Lower leg skin (tissue), 4 donors: ENCODE measurements at regions not wholly inside any gene's neighbourhood (a gene's known extent, or its start where the extent isn't known, plus 50 kb on each side); places are given as distances from the start of the nearest gene placed in this dataset.
A peak's percentile ranks its signal among the peaks of the same experiment; 100 is the strongest.
"Not testable (repeated sequence)": the region's sequence is repeated elsewhere in the genome, so short reads cannot be mapped to it uniquely, and the experiment has no call there.

Experiments used
- DNase-seq, 2 donors: peaks; one replicate each; pipeline ENCODE4 v3.0.0-alpha.2; 2019; ENCODE audit warnings: low spot score in 2 of 2
- H3K4me3 ChIP-seq: fragments of 200-600 bp; sonication (generic); 2 replicates; pipeline ENCODE4 v1.5.1; 2017; ENCODE audit warnings: mild to moderate bottlenecking, low read depth; ENCODE audit not compliant: poor library complexity, severe bottlenecking
- CTCF ChIP-seq, 3 donors: fragments of 450-650 bp; IDR thresholded peaks; one replicate each; pipeline ENCODE4 v1.5.1; 2016; ENCODE audit warnings: antibody characterized with exemption in 3 of 3, mild to moderate bottlenecking in 3 of 3, moderate library complexity in 2 of 3
- POLR2A ChIP-seq, 2 donors: fragments of 450-650 bp; IDR thresholded peaks; one replicate each; pipeline ENCODE4 v1.6.1; 2016 to 2017; ENCODE audit warnings: antibody characterized with exemption in 2 of 2, mild to moderate bottlenecking in 1 of 2, moderate library complexity in 1 of 2
- WGBS, 2 donors: methylation state at CpG; one replicate each; pipeline ENCODE4 v1.1.5; 2018; 5-methylcytosine and 5-hydroxymethylcytosine counted together
- intact Hi-C: fragments of 100-400 bp; cut with DNase I; formaldehyde crosslinking; loops from one replicate; pipeline ENCODE4 v1.15.0; 2023; ENCODE audit warnings: low total_unique reads

GRCh38 chr1:204782118-204782700 lies 88.5 kb upstream of the NFASC start:
- TF ChIP-seq POLR2A (IDR thresholded peaks at IDR 0.05) = no peak
- TF ChIP-seq CTCF (IDR thresholded peaks at IDR 0.05) = no peak
- 46 to 53% methylated on average over 4 of the region's 4 CpGs for WGBS, 2 donors
- intact Hi-C loops = no loop called here

GRCh38 chr1:204785023-204785422 lies 85.6 kb upstream of the NFASC start:
- H3K4me3 ChIP-seq, intact Hi-C loops, DNase-seq: not testable (repeated sequence)
- WGBS, 2 donors = 79 to 88% methylated on average over 4 of the region's 4 CpGs

More at GRCh38 chr1:204782118-204782700, 88.5 kb upstream of the NFASC start:
- no peak overlapping the region for H3K4me3 ChIP-seq
- DNase-seq = no peak

GRCh38 chr1:204788470-204788869 lies 82.2 kb upstream of the NFASC start:
- no peak for TF ChIP-seq POLR2A (IDR thresholded peaks at IDR 0.05)
- TF ChIP-seq CTCF (IDR thresholded peaks at IDR 0.05) = no peak
- no peak for DNase-seq
- intact Hi-C loops = no loop called here
- no peak overlapping the region for H3K4me3 ChIP-seq

GRCh38 chr1:204791453-204792353 lies 79.0 kb upstream of the NFASC start:
- no peak overlapping the region for H3K4me3 ChIP-seq
- TF ChIP-seq POLR2A (IDR thresholded peaks at IDR 0.05) = no peak
- TF ChIP-seq CTCF (IDR thresholded peaks at IDR 0.05) = no peak
- 24 to 31% methylated on average over 15 of the region's 15 CpGs for WGBS, 2 donors
- intact Hi-C loops = no loop called here
- DNase-seq = peak; percentile 34 to 90

GRCh38 chr1:204792354-204792692 lies 78.3 kb upstream of the NFASC start:
- no peak for TF ChIP-seq CTCF (IDR thresholded peaks at IDR 0.05)
- TF ChIP-seq POLR2A (IDR thresholded peaks at IDR 0.05) = no peak
- intact Hi-C loops = no loop called here
- H3K4me3 ChIP-seq = no peak overlapping the region
- WGBS, 2 donors = 58% methylated on average over 6 of the region's 6 CpGs
- DNase-seq = no peak

GRCh38 chr1:204793259-204793914 lies 77.3 kb upstream of the NFASC start:
- intact Hi-C loops = no loop called here
- 79 to 83% methylated on average over 7 of the region's 7 CpGs for WGBS, 2 donors
- TF ChIP-seq CTCF (IDR thresholded peaks at IDR 0.05) = no peak
- TF ChIP-seq POLR2A (IDR thresholded peaks at IDR 0.05) = no peak

GRCh38 chr1:204796886-204797285 lies 73.8 kb upstream of the NFASC start:
- 92 to 95% methylated on average over 2 of the region's 2 CpGs for WGBS, 2 donors
- intact Hi-C loops, DNase-seq, H3K4me3 ChIP-seq: not testable (repeated sequence)

More at GRCh38 chr1:204793259-204793914, 77.3 kb upstream of the NFASC start:
- DNase-seq = no peak
- H3K4me3 ChIP-seq = no peak overlapping the region
